HG02884 (cell line): ENCODE measurements at regions not wholly inside any gene's neighbourhood (a gene's known extent, or its start where the extent isn't known, plus 50 kb on each side); places are given as distances from the start of the nearest gene placed in this dataset.

Source experiments
- ATAC-seq: cut with Tn5 transposase; IDR thresholded peaks from one replicate; pipeline ENCODE4 v1.9.1; 2021; ENCODE audit warnings: mild to moderate bottlenecking, moderate library complexity; ENCODE audit not compliant: unreplicated experiment

DNA sequence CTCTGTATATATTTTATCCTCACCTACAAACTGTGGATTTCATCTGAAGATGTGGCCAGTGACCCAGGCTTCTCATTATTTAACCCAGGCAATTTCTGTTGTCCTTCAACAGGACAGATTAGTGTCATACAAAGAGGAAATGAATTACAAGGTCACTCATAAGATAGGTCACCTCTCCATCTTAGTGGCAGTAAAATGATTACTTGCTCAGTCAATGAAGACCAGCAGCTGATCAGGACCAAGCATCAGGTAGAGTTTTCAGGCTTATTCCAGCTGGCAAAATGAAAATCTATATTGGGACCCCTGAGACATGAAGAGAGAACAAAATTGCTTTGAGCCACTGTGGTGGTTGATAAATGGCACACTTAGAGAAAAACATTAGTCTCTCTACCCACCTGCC lies 135.2 kb upstream of the PRDM9 start:
- no peak for ATAC-seq

DNA sequence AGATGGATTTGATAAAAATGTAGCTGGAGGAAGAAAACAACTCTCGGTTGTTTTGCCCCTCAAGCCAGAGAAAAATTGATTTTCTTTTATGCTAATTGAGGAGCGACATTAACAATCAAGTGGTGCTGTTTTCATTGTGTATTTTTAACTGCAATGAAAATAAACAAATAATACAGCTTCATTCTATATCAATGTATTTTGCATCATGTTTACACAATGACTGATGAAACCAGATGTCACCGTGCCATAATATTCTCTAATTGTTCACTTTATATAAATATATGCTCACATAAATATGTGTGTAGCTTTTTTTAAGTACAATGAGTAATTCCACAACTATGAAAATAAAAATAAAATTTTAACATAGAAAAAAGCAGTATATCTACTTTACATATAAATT lies 139.0 kb upstream of the PRDM9 start:
- ATAC-seq, result no peak

DNA sequence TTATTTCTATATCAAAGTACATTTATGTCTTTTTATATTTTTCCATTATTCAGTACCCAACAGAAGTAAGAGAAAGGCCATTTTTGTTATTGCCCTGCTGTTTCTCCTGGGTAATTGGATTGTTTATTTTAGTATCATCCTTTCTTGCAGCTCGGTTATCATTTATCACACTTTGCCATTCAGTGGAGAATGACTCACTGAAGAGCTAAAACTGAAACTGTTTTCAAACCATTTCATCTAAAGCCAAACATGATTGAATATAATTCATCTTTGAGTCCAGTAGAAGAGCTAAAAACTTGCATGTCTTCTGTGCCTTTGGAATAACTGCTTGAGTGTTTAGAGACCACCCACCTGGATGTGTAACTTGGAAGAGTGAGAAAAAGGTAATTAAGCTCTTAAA lies 139.5 kb upstream of the PRDM9 start:
- no peak for ATAC-seq

DNA sequence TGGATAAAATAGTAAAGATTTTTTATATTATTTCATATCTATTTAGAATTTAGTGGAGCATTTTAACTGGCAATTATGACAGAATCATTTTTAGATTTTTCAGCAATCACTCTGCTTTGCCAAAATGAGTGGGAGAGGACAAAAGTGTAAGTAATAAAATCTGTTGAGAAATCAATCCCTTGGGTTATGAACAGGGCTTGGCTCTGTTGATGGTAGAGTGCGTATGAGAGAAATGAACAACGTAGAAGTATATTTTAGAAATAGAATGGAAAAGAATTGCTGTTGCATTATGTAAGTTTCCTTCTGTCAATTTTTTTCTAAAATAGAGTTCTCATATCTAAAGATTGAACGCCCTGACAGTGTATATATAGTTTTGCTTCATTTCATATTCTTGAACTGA lies 154.1 kb upstream of the PRDM9 start:
- ATAC-seq, result no peak

DNA sequence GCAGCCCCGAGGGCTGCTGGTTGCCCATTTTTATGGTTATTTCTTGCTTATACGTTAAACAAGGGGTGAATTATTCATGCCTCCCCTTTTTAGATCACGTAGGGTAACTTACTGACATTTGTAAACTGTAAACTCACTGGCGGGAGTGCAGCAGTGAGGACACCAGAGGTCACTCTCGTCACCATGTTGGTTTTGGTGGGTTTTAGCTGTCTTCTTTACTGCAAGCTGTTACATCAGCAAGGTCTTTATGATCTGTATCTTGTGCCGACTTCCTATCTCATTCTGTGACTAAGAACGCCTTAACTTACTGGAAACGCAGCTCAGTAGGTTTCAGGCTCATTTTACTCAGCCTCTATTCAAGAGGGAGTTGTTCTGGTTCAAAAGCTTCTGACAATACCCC lies 155.0 kb upstream of the PRDM9 start:
- ATAC-seq, result no peak

DNA sequence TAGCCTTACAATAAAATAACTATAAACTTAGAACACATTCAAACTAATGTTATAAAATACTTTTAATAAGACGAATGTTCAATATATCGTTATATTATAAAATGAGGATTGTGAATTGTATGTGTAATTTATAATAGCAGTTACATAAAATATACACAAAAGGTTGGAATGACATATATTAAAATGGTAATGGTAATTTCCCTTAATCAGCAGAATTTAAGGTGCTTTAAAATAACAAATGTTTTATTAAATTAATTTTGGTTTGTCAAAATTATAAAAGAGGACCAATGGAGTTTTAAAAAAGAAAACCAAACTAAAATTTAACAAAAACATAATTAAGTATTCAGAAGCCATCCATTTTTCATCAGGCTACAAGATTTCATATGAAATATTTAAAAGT lies 164.3 kb upstream of the PRDM9 start:
- no peak for ATAC-seq

DNA sequence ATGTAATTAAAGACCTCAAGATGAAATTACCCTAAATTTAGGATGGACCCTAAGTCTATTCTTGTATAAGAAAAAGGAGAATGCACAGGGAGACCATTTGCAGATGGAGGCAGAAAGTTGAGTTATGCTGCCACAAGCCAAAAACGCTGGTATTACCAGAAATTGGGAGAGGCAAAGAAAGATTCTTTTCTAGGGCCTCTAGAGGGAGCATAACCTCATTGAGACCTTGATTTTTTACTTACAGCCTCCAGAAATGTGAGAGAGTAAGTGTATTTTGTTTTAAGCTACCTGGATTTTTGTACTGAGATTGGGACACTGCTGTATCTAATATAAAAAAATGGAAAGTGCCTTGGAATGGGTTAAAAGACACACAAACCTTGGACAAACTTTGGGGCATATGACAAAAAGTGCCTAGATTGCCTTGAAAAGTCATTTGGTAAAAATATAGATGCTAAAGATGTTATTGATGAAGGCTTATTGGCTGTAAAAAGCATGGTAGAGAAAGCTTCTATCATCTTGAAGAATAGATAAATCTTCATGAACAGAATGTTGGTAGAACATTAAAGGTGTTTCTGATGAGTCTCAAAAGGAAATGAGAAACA lies 174.7 kb upstream of the PRDM9 start:
- ATAC-seq, result no peak

DNA sequence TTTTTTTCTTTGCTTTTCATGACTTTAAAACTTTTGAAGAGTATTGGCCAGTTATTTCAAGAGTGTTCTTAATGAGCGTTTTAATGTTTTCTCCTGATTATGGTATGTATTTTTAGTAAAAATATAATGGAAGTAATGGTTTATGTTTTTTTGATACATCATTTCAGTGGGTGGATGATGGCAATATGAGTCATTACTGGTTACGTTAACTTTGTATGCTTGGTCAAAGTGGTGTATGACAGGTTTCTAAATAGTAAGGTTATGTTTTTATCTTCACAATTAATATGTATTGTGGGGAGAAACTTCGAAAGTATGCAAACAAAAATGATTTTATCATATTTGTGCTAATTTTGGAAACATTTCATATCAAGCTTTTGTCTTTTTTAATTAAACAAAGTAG lies 176.7 kb upstream of the PRDM9 start:
- no peak for ATAC-seq

DNA sequence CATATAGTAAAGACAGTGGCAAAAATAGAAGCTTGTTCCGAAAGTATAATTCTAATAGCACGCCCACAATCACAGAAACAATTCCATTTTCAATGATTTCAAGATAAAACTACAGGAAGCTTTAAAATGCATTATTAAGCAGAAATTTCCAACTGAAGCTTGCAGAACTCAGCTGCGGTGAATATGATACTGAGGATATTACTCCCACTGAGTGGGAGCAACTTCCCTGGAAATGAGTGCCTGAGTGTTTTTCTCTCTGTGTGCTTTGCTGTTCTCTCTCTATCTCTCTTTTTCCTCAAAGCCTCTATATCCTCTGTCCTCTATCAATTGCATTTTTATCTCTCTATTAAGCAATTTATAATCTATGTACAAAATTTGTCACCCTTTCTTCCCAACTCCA lies 187.5 kb upstream of the PRDM9 start:
- no peak for ATAC-seq

DNA sequence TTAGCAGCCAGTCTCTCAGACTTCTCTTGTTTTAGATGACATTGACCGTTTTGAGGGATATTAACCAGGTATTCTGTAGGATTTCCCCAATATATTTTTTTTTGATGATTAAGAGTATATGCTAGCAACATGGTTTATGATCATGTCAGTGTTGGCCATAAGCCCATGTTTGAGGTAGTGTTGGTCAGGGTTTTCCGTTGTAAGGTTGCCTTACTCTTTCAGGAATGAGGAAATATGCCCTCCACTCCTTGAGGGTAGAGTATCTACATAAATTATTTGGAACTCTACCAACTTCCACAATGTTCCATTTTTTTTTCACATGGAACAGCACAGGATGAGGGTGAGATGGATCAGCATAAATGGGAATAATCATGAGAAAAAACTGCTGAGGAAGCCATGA lies 188.4 kb upstream of the PRDM9 start:
- no peak for ATAC-seq

DNA sequence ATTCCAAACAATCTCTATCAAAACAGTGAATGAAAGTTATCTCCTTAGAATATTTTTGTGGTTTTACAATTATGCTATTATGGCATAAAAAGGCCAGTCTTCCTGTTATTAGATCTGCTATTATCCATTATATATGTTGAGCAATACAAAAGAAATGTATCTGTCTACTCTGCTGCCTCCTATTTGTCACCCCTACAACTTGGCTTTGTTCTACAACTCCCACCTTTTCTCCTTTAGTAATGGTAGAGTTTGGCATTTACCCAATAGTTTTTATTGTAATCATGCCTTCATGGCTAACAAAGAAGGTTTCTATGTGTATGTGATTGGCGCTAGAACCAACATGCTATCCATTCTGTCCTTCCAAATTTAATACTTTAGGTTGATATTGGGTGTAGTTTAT lies 189.2 kb upstream of the PRDM9 start:
- ATAC-seq, result no peak

DNA sequence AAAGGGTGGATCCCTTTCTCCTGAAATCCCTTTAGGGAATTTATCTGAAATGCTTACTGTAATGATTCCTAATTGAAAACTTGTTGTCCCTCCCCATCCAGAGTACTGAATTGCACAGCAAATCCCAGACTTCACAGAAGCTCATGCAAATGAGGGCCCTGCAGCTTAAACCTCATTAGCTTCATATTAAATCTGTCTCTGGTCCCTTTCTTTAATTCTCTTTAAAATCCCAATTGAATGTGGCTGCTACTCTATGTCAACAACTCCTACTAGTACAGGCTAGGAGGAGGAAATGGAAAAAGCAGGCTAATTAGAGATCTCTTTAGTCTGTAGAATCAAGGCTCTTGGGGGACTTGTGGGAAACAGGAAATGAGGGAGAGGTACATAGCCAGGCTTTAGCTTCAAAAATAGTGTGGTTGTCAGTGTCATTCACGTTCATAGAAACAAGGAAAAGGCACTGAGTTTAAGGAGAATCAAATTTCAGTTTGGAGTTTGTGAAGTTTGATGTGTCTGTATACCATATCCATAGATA lies 191.3 kb upstream of the PRDM9 start:
- no peak for ATAC-seq

DNA sequence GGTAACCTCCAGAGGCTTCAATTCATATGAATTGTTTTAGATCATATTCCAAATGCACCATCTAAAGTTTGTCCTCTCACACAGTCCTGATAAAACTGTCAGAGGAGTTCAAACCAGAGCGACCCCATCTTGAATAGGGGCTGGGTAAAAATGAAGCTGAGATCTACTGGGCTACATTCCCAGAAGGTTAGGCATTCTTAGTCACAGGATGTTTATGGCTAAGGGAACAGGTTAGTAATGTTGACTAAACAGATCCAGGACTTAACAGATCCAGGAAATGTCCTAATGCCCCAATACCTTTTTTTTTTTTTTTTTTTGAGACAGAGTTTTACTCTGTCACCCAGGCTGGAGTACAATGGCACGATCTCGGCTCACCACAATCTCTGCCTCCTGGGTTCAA lies 192.6 kb upstream of the PRDM9 start:
- ATAC-seq, result no peak

DNA sequence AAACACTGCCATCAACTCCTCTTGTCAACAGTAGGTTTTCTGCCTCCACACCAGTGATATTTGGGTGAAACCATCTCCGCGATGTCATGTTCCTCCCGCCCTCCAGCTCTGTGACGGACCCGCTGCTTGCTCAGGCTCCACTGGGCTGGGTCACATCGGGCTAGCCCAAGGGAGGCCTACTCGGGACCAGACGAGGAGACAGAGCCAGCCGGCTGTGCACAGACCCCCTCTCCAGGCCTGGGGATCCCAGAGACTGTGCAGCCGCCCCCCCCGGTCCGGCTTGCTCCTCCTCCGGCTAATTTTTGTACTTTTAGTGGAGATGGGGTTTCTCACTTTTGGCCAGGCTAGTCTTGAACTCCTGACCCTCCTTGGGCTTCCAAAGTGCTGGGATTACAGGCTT lies 202.4 kb upstream of the PRDM9 start:
- ATAC-seq, result no peak

DNA sequence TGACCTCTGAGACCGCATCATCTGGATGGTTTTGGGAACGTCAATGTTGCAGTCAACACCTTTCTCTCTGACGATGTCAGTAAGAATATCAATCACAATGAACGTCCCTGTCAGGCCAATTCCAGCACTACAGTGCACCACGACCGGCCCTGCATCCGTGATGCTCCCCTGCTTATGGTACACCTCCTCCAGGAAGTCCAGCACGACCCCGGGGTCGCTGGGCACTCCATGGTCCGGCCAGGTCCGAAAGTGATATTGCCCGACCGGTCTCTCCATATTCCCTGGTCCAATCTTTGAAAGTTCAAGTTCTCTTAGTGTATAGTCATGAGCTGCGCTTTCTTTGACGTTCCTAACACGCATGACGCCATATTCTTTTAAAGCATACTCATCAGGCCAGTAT lies 203.6 kb upstream of the PRDM9 start:
- no peak for ATAC-seq

DNA sequence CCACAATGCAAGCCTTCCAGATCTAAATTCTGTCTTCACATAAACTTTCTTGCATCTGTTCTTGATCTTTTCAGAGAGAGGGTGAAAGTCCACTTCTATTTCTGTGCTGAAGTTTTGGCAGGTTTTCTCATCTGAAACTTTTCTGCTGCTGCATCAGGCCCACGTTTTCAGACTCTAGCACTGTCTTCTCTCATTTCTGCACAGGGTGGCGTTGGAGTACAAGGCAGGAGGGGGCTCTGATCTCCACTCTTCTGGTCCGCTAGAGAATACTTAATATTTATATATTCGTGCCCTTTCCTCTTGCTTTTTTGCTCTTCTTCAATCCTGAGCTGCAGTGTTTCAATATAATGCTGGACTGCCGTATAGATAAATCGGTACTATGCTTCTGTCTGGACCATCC lies 204.0 kb upstream of the PRDM9 start:
- no peak for ATAC-seq

DNA sequence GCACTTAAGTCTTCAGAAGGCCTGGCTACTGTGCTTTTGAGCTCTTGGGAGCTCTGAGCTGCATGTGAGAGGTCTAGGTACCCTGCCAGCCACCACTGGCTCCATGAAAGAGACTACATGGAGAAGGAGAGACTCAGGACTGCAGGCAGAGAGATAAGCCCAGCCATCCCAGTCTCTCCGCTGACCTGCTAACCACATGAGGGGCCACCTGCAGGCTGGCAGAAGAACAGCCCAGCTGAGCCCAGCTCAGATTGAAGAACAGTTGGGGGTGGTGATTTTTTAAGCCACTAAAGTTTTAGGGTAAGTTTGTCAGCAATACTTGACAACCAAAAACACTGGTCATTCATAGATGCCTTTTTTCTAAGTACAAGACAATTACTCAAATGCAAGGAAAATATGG lies 205.0 kb upstream of the PRDM9 start:
- ATAC-seq, result no peak

DNA sequence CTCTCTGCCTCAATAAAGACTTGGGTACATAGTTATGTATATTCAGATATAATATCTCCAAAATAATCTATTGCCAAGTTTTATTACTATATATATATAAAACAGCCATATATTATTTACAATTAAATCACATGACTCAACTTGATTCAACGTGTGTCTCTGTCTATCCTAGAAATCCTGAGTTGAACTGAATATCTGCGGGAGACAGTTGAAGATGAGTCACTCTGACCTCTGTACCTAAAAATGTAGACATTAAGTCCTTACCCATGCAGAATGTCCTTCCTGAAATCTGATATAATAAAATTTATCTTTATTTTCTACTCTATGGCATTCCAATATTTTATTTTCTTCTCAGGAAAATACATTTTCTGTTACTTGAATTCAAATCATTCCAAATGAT lies 218.2 kb upstream of the PRDM9 start:
- ATAC-seq, result no peak

DNA sequence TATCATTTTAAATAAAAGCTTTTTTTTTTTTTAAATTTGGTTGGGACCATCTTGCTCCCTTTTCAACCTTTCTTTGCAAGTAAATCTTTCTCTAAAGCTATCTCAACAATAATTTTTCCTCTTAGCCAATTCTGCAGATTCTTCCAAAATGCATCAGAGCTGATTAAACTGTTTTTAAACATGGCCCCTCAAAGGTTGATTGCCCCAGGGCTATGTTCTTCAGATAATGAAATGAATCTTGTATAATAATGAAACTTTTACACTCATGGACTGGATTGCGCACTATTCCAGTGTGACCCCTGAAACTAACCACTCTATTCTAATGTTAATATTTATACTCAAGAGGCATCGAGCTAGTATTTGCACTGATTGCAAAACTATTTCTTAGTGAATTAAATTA lies 222.8 kb upstream of the PRDM9 start:
- ATAC-seq, result no peak

DNA sequence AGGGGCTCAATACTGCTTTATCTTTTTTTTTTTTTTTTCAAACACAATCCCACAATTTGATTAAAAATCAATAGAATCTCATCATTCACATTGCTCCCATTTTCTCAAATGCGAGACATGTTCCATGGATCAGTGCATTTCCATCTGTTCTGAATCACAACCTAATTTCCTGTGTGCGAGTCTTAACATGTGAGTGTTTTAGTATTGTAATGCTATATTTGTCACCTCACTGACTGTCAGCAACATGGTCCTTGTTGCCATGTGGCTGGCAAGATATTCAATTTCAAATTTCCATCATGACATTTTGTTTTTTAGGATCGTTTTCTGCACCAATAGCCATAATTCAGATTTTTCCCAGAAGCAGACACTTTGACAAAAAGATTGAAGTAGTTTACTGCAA lies 233.2 kb upstream of the PRDM9 start:
- ATAC-seq, result no peak

DNA sequence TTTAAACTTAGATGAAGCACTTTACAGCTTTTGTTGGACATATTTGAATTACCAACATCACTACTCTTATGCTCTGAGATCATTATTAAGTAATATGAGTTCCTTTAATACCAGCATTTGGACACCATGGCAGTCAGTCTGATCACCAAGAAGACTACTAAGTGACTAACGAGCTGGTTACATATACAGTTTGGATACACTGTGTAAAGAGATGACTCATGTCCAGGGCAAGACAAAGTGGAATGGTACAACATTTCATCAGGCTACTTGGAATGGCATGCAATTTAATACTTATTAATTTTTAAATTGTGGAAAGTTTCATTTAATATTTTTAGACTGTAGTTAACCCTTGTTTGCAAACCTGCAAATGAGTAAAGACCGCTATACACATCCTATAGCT lies 237.4 kb upstream of the PRDM9 start:
- no peak for ATAC-seq

DNA sequence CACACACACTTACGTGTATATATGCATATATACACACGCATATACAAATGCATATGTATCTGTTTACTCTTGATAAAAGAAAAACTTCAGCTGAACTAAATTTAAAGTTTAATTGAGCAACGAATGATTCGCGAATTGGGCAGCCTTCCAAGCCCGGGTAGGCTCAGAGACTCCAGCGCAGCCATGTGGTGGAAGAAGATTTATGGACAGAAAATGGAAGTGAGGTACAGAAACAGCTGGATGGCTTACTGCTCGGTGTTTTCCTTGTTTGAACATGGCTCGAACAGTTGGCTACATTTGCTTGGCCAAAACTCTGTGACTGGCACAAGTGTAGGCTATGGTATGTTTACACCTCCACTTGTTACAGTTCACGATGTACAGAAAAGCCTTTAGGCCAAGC lies 239.3 kb upstream of the PRDM9 start:
- no peak for ATAC-seq

DNA sequence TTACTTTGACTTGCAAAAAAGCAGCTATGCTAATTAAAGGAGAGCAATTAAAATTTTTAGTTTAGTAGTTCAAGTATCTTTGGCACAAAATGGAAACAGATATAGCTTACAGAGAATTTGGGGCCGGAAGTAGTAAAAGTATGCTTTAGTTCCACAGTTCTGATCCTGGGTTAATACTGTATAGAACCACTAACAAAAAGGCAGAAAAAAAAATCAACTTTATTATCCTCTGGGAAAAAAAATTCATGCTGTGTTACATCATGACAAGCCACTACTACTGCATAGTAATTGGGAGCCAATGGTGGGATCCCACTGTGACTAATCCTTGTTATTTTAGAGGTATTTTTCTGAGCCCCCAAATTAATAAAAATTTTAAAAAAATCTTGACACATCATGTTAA lies 246.8 kb upstream of the PRDM9 start:
- ATAC-seq, result no peak

DNA sequence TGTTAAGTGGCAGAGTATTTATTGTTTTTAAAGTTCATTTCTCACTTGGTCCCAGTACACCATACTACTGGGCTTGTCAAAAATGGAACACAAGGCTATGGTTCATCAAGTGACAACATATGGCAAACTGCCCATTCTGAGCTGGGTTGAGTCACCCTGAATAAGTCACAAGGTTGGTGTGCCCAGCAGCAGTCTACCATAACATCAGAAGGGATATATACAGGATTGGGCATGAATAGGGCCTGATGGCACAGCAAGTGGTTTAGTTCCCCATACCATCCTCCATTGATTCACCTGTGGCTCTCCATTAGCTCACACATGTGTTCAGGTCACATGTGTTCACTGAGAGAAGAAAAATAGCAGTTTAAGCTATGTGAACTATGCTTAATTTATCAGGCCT lies 249.8 kb upstream of the PRDM9 start:
- ATAC-seq, result no peak
